HEK293T (cell line): ENCODE measurements at regions not wholly inside any gene's neighbourhood (a gene's known extent, or its start where the extent isn't known, plus 50 kb on each side); places are given as distances from the start of the nearest gene placed in this dataset.

ENCODE experiments used
- CTCF ChIA-PET: fragments of 350-600 bp; formaldehyde crosslinking; extraction: SDS; loops from one replicate; lab custom pipeline; 2021; ENCODE audit warnings: antibody characterized with exemption, inconsistent platforms; lab: Yijun Ruan, JAX
- POLR2A ChIA-PET: fragments of 350-600 bp; formaldehyde crosslinking; extraction: SDS; loops from one replicate; lab custom pipeline; 2020; ENCODE audit warnings: antibody characterized with exemption, inconsistent platforms; lab: Yijun Ruan, JAX
- DNase-seq: peaks from one replicate; pipeline ENCODE4 v3.0.0; 2012; ENCODE audit warnings: mixed read lengths; ENCODE audit errors: extremely low spot score
- ARNT ChIP-seq: fragments of 450-650 bp; IDR thresholded peaks from 2 replicates; pipeline ENCODE4 v1.6.1; 2017; ENCODE audit warnings: mild to moderate bottlenecking
- BHLHE40 ChIP-seq: fragments of 450-650 bp; IDR thresholded peaks from 2 replicates; pipeline ENCODE4 v1.6.1; 2016; ENCODE audit warnings: mild to moderate bottlenecking, moderate library complexity, borderline replicate concordance
- CTBP1 ChIP-seq: fragments of 450-650 bp; IDR thresholded peaks from 2 replicates; pipeline ENCODE4 v1.6.1; 2016; ENCODE audit warnings: borderline replicate concordance
- ELF4 ChIP-seq: fragments of 450-650 bp; IDR thresholded peaks from 2 replicates; pipeline ENCODE4 v1.6.1; 2017; ENCODE audit warnings: antibody characterized with exemption
- FOXA1 ChIP-seq: fragments of 450-650 bp; IDR thresholded peaks from 2 replicates; pipeline ENCODE4 v1.6.1; 2016; ENCODE audit warnings: mild to moderate bottlenecking
- FOXK2 ChIP-seq: fragments of 450-650 bp; IDR thresholded peaks from 2 replicates; pipeline ENCODE4 v1.6.1; 2016; ENCODE audit warnings: mild to moderate bottlenecking
- FOXM1 ChIP-seq: fragments of 450-650 bp; IDR thresholded peaks from 2 replicates; pipeline ENCODE4 v1.6.1; 2017; ENCODE audit warnings: mild to moderate bottlenecking, borderline replicate concordance
- HDGF ChIP-seq: fragments of 450-650 bp; IDR thresholded peaks from 2 replicates; pipeline ENCODE4 v1.6.1; 2017; ENCODE audit warnings: antibody characterized with exemption, borderline replicate concordance
- L3MBTL2 ChIP-seq: fragments of 450-650 bp; conservative IDR thresholded peaks from 2 replicates; pipeline ENCODE4 v1.6.1; 2016; ENCODE audit warnings: mild to moderate bottlenecking
- LEF1 ChIP-seq: fragments of 450-650 bp; IDR thresholded peaks from 2 replicates; pipeline ENCODE4 v1.6.1; 2017; ENCODE audit warnings: mild to moderate bottlenecking, borderline replicate concordance
- NFRKB ChIP-seq: fragments of 450-650 bp; IDR thresholded peaks from 2 replicates; pipeline ENCODE4 v1.6.1; 2016; ENCODE audit warnings: mild to moderate bottlenecking, moderate library complexity
- SP1 ChIP-seq: fragments of 450-650 bp; IDR thresholded peaks from 2 replicates; pipeline ENCODE4 v1.6.1; 2017
- SUZ12 ChIP-seq: fragments of 450-650 bp; IDR thresholded peaks from 2 replicates; pipeline ENCODE4 v1.6.1; 2016; ENCODE audit warnings: mild to moderate bottlenecking
- TARDBP ChIP-seq: fragments of 450-650 bp; IDR thresholded peaks from 2 replicates; pipeline ENCODE4 v1.6.1; 2016
- ZNF384 ChIP-seq: fragments of 450-650 bp; IDR thresholded peaks from 2 replicates; pipeline ENCODE4 v1.6.1; 2016
- TF ChIP-seq, protein P1 (sequence below): fragments of 450-650 bp; IDR thresholded peaks from 2 replicates; pipeline ENCODE4 v1.6.1; 2016

DNA sequence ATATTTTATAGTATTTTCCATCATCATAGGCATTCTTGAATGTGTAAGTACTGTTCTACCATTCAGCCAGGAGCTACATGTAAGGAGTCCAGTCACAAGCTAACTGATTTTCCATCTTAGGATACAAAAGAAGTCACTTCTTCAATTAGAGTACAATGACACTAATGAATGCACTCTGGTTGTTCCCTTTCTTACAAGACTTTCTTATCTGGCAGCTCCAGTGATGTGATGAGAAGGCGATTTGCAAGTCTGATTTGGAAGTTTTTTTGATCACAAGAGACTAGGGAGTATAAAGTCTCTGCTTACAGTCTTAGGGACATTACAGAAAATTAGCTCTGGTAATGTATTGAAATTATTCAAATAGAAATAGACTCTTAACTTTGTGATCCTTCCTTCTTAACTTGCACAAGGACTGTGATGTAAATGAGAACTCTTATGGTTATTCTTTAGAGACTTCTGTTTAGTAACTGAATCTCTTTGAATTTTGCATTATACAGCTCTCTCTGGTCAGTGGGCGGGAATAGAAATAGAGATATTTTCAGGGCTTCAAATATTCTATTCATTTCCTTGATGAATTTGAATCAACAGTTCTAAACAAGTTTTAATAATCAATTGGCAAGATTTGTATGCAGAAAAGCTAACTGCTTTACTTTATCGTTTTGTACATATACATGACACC, 130.4 kb upstream of the CDH6 start:
- CTCF ChIA-PET, result interaction anchor here (0.5 kb wide), 1 partner anchor 9 kb away, joined by 3 read pairs; no protein-coding TSS in a partner anchor
- DNase-seq, result no peak
- TF ChIP-seq FOXK2 (no peak), ARNT (no peak), BHLHE40 (no peak), HDGF (no peak), FOXM1 (no peak), FOXA1 (no peak), L3MBTL2 (no peak), TARDBP (no peak), LEF1 (no peak), NFRKB (no peak), SP1 (no peak), ELF4 (no peak), ZNF384 (no peak), SUZ12 (no peak), CTBP1 (no peak)
- TF ChIP-seq, protein P1, sequence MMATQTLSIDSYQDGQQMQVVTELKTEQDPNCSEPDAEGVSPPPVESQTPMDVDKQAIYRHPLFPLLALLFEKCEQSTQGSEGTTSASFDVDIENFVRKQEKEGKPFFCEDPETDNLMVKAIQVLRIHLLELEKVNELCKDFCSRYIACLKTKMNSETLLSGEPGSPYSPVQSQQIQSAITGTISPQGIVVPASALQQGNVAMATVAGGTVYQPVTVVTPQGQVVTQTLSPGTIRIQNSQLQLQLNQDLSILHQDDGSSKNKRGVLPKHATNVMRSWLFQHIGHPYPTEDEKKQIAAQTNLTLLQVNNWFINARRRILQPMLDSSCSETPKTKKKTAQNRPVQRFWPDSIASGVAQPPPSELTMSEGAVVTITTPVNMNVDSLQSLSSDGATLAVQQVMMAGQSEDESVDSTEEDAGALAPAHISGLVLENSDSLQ, result no peak
- POLR2A ChIA-PET, result no interaction called here

DNA sequence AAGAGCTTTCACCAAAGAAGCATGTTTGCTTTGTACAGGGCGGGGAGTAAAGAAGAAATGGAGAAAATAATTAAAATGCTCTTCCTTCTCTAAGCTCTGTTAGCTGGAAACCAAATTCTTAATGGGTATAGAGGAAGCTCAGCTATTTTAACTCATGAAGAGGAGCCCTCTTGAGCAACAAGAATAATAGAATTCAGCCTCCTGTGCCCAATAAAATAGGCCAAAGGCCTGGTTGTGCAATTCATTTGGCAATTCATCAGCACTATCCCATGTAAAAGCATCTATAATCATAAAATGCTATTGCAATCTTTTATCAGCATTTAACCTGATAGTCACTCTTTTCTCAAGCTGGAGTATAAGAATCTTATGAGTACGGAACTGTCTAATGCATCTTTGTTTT, 133.6 kb upstream of the CDH6 start:
- TF ChIP-seq SP1 (no peak), L3MBTL2 (no peak), FOXA1 (no peak), FOXK2 (no peak), TARDBP (no peak), HDGF (no peak), ZNF384 (no peak), ARNT (no peak), NFRKB (no peak), SUZ12 (no peak), LEF1 (no peak)
- TF ChIP-seq, protein P1, result no peak
- DNase-seq, result no peak
- ChIA-PET CTCF (no interaction called here), POLR2A (no interaction called here)

DNA sequence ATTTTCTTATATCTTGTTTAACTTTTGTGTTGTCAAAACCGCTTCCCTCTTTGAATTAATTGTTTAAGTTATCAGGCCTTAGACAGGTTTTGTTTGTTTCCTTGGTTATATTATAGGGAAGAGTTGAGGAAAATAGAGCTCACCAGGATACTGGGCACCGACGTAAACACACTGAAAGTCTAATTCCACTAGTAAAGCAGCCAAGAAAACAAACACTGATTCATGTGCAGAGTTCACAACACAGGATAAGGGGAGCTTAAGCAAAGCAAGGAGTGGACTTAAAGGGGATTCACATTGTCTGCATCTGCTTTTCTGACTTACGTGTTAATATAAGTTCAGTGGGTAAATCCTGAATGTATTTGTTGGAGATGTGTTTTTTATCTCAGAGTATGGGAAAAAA, 139.0 kb upstream of the CDH6 start:
- CTCF ChIA-PET, result interaction anchor here (0.7 kb wide), 1 partner anchor 9 kb away, joined by 3 read pairs; no protein-coding TSS in a partner anchor
- POLR2A ChIA-PET, result no interaction called here
- no peak for TF ChIP-seq BHLHE40
- no peak for DNase-seq

DNA sequence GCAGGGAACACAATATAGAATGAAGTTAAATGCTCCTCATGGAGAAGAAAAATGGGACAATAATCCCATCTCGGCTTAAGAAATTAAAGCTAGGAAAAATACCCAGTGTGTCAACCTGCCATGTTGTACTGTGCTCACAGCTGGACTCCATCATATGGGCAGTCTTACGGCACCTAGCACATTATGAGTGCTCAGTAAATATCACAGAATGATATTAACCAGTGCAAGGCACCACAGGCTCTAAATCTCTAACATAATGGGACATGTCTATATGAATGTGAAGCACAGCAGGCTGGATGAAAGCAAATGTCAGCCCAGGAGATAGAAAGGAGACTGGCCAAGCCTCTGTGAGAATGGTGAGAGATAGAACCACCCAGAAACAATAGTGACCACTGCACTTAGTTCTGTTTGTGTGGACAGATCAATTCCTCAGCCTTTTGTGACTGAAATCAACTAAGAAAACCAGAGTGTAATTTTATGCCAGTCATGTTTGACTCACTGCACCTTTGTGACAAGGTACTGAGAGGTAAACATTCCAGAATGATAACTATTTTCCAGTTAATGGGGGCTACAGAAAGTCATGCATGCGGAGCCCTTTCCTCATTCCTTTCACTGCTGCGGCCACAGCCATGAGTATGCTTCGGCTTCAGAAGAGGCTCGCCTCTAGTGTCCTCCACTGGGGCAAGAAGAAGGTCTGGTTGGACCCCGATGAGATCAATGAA, 140.4 kb upstream of the CDH6 start:
- TF ChIP-seq TARDBP (no peak), FOXK2 (no peak), LEF1 (no peak), HDGF (no peak), FOXA1 (no peak), ELF4 (no peak), ARNT (no peak), NFRKB (no peak), ZNF384 (no peak), SUZ12 (no peak), CTBP1 (no peak), L3MBTL2 (no peak), SP1 (no peak), BHLHE40 (no peak), FOXM1 (no peak)
- TF ChIP-seq, protein P1, result no peak
- CTCF ChIA-PET, result no interaction called here
- POLR2A ChIA-PET, result no interaction called here
- DNase-seq, result no peak

DNA sequence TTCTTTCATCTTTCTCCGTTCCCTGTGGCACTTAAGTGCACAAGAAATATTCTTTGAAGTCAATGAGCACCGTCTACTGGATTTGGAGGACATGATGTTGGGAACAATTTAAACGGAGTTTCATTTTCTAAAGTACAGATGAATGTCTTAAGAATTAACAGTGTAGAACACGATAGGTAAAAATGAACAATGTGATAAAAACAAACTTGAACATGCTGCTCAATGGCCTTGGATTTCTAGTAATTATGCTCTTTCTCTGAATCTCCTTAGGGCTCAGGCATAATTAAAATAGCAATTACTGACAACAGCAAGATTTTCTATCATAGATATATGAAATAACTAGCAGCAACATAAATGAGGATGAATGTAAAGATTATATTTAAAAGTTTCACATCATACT, 142.2 kb upstream of the CDH6 start:
- ChIA-PET CTCF (no interaction called here), POLR2A (no interaction called here)
- TF ChIP-seq, protein P1, result no peak
- TF ChIP-seq FOXA1 (no peak), SP1 (no peak)
- DNase-seq, result no peak
